Stomach smooth muscle (tissue), 2 donors: ENCODE measurements at regions not wholly inside any gene's neighbourhood (a gene's known extent, or its start where the extent isn't known, plus 50 kb on each side); places are given as distances from the start of the nearest gene placed in this dataset.

Experiments used
- H3K27ac ChIP-seq: one replicate; pipeline ENCODE4 v1.7.0; 2013; ENCODE audit warnings: mild to moderate bottlenecking, low read length, inconsistent platforms
- H3K27me3 ChIP-seq, 2 donors: one replicate each; pipeline ENCODE4 v1.7.0; 2013; ENCODE audit warnings: low read length in 2 of 2; ENCODE audit not compliant: insufficient read depth in 2 of 2, control insufficient read depth in 1 of 2
- H3K36me3 ChIP-seq, 2 donors: one replicate each; pipeline ENCODE4 v1.7.0; 2013; ENCODE audit warnings: low read length in 2 of 2; ENCODE audit not compliant: control insufficient read depth in 2 of 2, insufficient read depth in 2 of 2
- H3K4me1 ChIP-seq: one replicate; pipeline ENCODE4 v1.7.0; 2013; ENCODE audit warnings: low read length; ENCODE audit not compliant: control insufficient read depth, insufficient read depth
- H3K4me3 ChIP-seq, 2 donors: one replicate each; pipeline ENCODE4 v1.7.0; 2013; ENCODE audit warnings: low read length in 2 of 2
- H3K9ac ChIP-seq, 2 donors: one replicate each; pipeline ENCODE4 v1.7.0; 2013; ENCODE audit warnings: low read length in 2 of 2, mild to moderate bottlenecking in 1 of 2
- H3K9me3 ChIP-seq, 2 donors: one replicate each; pipeline ENCODE4 v1.7.0; 2013; ENCODE audit warnings: low read length in 2 of 2; ENCODE audit not compliant: control insufficient read depth in 2 of 2
- donor health status: healthy.
- donor health status: Pancreatic carcinoma.

DNA sequence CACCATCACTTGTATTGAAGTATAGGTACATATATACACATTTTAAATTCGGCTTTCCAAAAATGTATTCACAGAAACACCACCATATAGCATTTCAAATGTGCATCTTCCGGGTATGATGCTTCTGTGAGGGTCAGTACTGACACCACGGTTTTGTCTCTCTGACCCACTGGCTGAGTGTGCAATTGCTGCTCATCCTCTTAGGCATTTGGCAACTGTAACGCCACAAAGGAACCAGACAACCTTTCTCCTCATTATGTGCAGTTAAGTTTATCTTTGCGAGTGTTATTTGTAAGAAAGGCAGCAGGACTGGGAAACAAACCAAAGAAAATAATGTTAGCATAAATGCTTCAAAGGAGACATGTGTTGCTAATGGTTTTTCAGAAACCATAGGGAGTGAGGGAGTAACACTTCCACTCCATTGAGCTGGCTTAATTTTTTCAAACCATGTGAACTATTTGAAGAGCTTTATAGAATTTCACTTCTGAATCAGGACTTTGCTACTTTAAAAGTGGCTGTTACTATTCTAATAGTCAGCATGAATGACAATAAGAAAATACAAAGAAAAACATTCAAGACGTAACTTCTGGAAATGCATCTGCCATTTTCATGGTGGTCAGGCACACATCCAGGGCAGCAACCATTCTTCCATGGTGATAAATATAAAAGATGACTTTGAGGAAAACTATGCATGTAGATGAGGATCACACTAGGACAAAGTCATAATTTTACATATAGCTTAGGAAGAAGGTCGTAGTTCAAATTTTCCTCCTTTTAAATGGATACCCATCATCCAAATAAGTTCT, 423.3 kb downstream of the MZT1 start:
- no peak overlapping the region for H3K4me3 ChIP-seq
- H3K36me3 ChIP-seq: no peaks in the 10 kb centered on the region
- H3K27me3 ChIP-seq: no peaks in the 10 kb centered on the region
- H3K4me1 ChIP-seq: no peaks in the 10 kb centered on the region
- no peak overlapping the region for H3K27ac ChIP-seq
- no peaks in the 10 kb centered on the region for H3K9me3 ChIP-seq
- no peak overlapping the region for H3K9ac ChIP-seq

- H3K9ac ChIP-seq: no peak overlapping the region
- H3K27me3 ChIP-seq: no peaks in the 10 kb centered on the region
- no peaks in the 10 kb centered on the region for H3K9me3 ChIP-seq
- H3K36me3 ChIP-seq: no peaks in the 10 kb centered on the region
- H3K27ac ChIP-seq: no peak overlapping the region
- H3K4me1 ChIP-seq: no peaks in the 10 kb centered on the region
- H3K4me3 ChIP-seq: no peak overlapping the region
Measured at GRCh38 chr13:72296246-72296645, 429.2 kb upstream of the DACH1 start.

DNA sequence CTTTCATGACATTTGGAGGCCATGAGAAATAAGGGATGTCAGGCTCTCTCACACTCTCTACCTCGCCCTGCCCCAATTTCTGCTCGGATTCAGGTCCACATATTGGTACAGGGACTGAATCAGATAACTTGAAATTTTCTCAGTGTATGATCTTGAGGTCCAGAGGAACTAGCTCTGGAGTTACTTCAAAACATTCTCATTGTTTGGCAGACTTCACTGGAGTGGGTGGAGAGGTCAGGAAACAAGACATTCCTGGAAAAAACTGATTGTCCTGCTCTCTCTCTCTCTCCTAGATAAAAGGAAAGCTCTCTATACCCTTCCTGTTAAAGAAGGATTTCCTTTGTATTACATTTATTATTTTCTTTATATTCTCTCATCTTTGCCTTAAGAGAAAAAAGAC, 428.1 kb upstream of the DACH1 start:
- Histone ChIP-seq H3K4me1 (no peaks in the 10 kb centered on the region), H3K9me3 (no peaks in the 10 kb centered on the region), H3K9ac (no peak overlapping the region), H3K27ac (no peak overlapping the region), H3K27me3 (no peaks in the 10 kb centered on the region), H3K4me3 (no peak overlapping the region), H3K36me3 (no peaks in the 10 kb centered on the region)

DNA sequence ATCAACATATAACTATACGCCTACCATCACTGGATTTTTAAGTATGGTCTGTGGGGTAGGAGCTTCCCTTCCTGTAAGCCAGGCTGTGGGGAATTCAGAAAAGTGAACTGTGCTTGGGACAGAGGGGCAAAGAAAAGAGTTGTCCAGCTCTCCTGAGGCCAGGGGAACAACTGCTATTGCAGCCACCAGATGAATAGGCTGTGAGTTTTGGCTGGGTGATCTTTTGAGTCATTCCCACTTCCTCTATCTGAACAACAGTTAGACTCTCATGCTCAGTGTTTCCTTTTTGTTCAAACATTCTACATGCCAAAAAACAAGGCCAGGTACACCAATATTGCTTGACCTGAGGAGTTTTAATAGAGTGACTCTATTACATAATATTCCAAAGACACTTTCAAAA, 426.2 kb upstream of the DACH1 start:
- Histone ChIP-seq H3K9ac (no peak overlapping the region), H3K27ac (no peak overlapping the region), H3K4me1 (no peaks in the 10 kb centered on the region), H3K4me3 (no peak overlapping the region), H3K36me3 (no peaks in the 10 kb centered on the region), H3K9me3 (no peaks in the 10 kb centered on the region), H3K27me3 (no peaks in the 10 kb centered on the region)

DNA sequence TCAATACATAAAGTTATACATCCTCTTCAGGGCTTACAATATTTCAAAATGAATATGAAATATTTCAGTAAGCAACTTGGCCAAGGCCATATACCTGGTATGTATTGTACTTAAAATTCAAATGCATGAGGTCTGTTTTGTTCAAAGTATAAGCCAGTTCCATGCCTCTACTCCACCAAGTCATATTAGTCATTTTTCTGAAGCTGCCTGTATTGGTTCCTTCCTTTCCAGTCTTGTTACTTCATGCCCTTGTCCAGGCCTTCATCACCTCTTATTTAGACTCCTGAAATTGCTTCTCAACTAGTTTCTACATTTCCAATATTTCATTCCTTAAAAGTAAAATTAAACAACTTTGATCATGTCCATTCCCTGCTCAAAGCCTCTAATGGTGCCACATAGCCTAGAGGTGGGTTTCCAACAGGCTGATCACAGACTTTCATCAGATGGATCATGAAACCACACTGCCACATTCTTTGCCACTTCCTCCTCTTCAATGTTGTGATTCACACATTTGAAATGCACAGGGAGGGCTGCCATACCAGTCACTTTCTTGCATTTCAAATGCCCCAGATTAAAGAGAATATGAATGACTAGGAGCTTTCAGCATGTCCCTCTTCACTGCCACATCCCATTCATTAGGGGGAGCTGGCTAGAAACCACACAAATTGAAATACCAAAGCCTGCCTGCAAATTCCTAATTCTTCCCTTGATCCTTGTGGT, 424.1 kb upstream of the DACH1 start:
- Histone ChIP-seq H3K36me3 (no peaks in the 10 kb centered on the region), H3K9me3 (no peaks in the 10 kb centered on the region), H3K4me3 (no peak overlapping the region), H3K27me3 (no peaks in the 10 kb centered on the region), H3K27ac (no peak overlapping the region), H3K9ac (no peak overlapping the region), H3K4me1 (no peaks in the 10 kb centered on the region)

DNA sequence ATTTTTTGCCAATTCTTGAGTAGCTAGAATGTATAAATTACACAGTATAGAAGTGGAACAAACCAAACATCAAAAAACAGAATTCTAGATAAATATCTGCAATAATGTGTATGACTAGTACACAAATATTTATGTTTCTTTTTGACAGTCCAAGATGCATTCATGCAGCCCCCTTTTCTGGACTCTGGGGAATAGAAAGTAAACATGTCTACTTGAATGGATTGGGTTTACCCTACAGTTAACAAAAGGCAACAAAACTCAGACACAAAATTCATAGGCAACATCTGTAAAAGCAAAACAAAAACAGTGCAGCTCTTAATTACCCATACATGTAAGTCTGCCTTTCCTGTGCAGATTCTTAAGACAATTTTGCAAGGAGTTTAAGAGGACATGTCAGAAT, 419.4 kb upstream of the DACH1 start:
- H3K9ac ChIP-seq: no peak overlapping the region

DNA sequence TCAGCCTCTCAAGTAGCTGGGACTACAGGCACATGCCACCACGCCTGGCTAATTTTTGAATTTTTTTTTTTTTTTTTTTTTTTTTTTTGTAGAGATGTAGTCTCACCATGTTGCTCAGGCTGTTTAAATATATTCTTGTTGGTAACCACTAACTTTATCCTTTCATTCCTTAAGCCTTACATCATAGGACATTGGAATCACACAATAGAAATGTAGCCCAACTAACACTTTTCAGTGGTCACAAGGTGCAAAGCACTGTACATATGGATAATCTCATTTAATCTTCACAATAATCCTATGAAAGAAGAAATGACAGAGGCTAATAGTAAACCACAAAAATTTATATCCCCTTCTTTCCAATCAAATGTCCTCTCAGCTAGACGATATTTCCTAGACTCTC, 417.8 kb upstream of the DACH1 start:
- no peak overlapping the region for H3K27ac ChIP-seq
- H3K4me3 ChIP-seq: no peak overlapping the region
- H3K9ac ChIP-seq: no peak overlapping the region
- H3K4me1 ChIP-seq: no peaks in the 10 kb centered on the region
- H3K36me3 ChIP-seq: no peaks in the 10 kb centered on the region
- no peaks in the 10 kb centered on the region for H3K9me3 ChIP-seq
- no peaks in the 10 kb centered on the region for H3K27me3 ChIP-seq

More for the DNA sequence above, 419.4 kb upstream of the DACH1 start:
- no peak overlapping the region for H3K4me3 ChIP-seq
- no peaks in the 10 kb centered on the region for H3K36me3 ChIP-seq
- no peak overlapping the region for H3K27ac ChIP-seq
- no peaks in the 10 kb centered on the region for H3K4me1 ChIP-seq
- H3K27me3 ChIP-seq: no peaks in the 10 kb centered on the region
- no peaks in the 10 kb centered on the region for H3K9me3 ChIP-seq

DNA sequence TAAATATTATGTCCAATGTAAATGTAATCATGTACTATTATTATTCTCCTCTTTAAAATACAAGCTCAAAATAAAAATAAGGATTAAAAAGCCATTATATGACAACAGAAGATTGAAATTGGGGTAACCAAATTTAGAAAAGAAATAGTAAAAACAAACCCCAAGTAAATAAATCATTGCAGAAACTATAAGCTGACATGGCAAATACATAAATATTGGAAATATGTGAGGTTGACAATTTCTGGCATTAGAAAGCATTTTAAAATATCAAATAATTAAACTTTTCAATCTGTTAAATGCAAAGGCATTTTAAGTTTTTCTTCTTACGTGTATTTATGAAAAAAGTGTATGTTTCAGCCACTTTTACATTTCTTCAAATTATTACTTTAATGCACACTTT, 394.7 kb upstream of the DACH1 start:
- H3K27ac ChIP-seq: no peak overlapping the region
- no peaks in the 10 kb centered on the region for H3K27me3 ChIP-seq
- H3K4me1 ChIP-seq: no peaks in the 10 kb centered on the region
- H3K36me3 ChIP-seq: no peaks in the 10 kb centered on the region
- no peaks in the 10 kb centered on the region for H3K9me3 ChIP-seq
- no peak overlapping the region for H3K9ac ChIP-seq
- H3K4me3 ChIP-seq: no peak overlapping the region

GRCh38 chr13:72259528-72259927, 392.5 kb upstream of the DACH1 start:
- Histone ChIP-seq H3K27ac (no peak overlapping the region), H3K4me1 (no peaks in the 10 kb centered on the region), H3K4me3 (no peak overlapping the region), H3K9me3 (no peaks in the 10 kb centered on the region), H3K27me3 (no peaks in the 10 kb centered on the region), H3K9ac (no peak overlapping the region), H3K36me3 (no peaks in the 10 kb centered on the region)

DNA sequence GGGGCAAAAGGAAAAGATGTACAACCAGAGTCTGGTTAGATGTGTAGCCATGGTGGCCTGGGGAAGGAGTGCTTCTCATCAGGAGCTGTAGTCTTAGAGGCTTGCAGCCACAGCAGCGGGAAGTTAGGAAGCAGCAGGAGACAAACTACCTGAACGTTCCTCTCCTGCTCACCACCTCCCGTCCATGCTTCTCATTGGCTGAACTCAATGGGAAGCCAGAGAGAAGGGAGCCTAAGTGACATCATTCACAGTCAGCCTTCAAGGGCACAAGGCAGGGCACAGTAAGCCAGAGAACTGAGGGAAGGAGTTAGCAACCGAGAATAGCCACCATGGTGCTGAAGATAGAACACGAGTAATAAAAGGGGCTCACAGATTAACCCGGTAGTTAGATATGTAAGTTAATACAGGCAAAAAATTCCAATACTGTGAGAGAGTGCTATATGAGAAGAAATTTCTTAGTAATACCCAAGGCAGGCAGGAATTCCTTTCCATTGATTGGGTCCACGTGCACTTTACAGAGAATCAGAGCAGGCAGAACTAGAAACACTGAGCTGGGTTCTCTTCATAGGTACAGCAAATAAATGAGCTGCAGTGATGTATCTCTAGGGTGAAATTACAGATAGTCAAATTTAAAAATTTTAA, 391.5 kb upstream of the DACH1 start:
- Histone ChIP-seq H3K9ac (no peak overlapping the region), H3K4me3 (no peak overlapping the region), H3K36me3 (no peaks in the 10 kb centered on the region), H3K27ac (no peak overlapping the region), H3K27me3 (no peaks in the 10 kb centered on the region), H3K4me1 (no peaks in the 10 kb centered on the region), H3K9me3 (no peaks in the 10 kb centered on the region)

- Histone ChIP-seq H3K4me3 (no peak overlapping the region), H3K9ac (no peak overlapping the region), H3K27ac (no peak overlapping the region), H3K27me3 (no peaks in the 10 kb centered on the region), H3K9me3 (no peaks in the 10 kb centered on the region), H3K4me1 (no peaks in the 10 kb centered on the region), H3K36me3 (no peaks in the 10 kb centered on the region)
Measured at GRCh38 chr13:72255908-72256307, 388.9 kb upstream of the DACH1 start.
